GM12872 (cell line): ENCODE measurements at regions not wholly inside any gene's neighbourhood (a gene's known extent, or its start where the extent isn't known, plus 50 kb on each side); places are given as distances from the start of the nearest gene placed in this dataset.

Experiments
- CTCF ChIP-seq: IDR thresholded peaks from 3 replicates; pipeline ENCODE4 v1.5.1; 2011; ENCODE audit warnings: low read depth, mild to moderate bottlenecking, low read length, moderate library complexity; ENCODE audit not compliant: insufficient read depth

GRCh38 chr13:87129602-87130300 is 541.4 kb upstream of the SLITRK5 start:
- no peak for TF ChIP-seq CTCF

- TF ChIP-seq CTCF: no peak
Measured at GRCh38 chr13:87130423-87130822, 540.7 kb upstream of the SLITRK5 start.

- no peak for TF ChIP-seq CTCF
Measured at GRCh38 chr13:87131611-87132010, 539.6 kb upstream of the SLITRK5 start.

GRCh38 chr13:87138866-87139265 is 532.3 kb upstream of the SLITRK5 start:
- TF ChIP-seq CTCF: no peak

GRCh38 chr13:87147076-87147475 is 524.1 kb upstream of the SLITRK5 start:
- no peak for TF ChIP-seq CTCF

- TF ChIP-seq CTCF: no peak
Measured at GRCh38 chr13:87153371-87153770, 517.8 kb upstream of the SLITRK5 start.

GRCh38 chr13:87166348-87166747 is 504.8 kb upstream of the SLITRK5 start:
- TF ChIP-seq CTCF: no peak
